A549 (cell line): ENCODE measurements at regions not wholly inside any gene's neighbourhood (a gene's known extent, or its start where the extent isn't known, plus 50 kb on each side); places are given as distances from the start of the nearest gene placed in this dataset.

Source experiments
- CBX8 ChIP-seq: fragments of 200-600 bp; sonication (generic); IDR thresholded peaks from 2 replicates; pipeline ENCODE4 v1.6.1; 2016
- CEBPB ChIP-seq, 2 experiments: fragments of >200 bp in 1 of 2; sonication (Bioruptor Twin) in 1 of 2; formaldehyde crosslinking in 1 of 2; IDR thresholded peaks; 2 replicates each; pipeline ENCODE4 v1.6.1; 2012 to 2016
- CHD4 ChIP-seq: fragments of 200-600 bp; sonication (generic); IDR thresholded peaks from 2 replicates; pipeline ENCODE4 v1.6.1; 2016; ENCODE audit warnings: antibody characterized with exemption, mild to moderate bottlenecking, borderline replicate concordance
- EHMT2 ChIP-seq: fragments of 200-600 bp; sonication (generic); IDR thresholded peaks from 2 replicates; pipeline ENCODE4 v1.6.1; 2016; ENCODE audit warnings: antibody characterized with exemption, low read depth, mild to moderate bottlenecking, moderate library complexity
- EP300 ChIP-seq, 2 experiments: fragments of >200 bp; sonication (Bioruptor Twin); formaldehyde crosslinking; IDR thresholded peaks; 2 replicates in 1 of 2; 3 replicates in 1 of 2; pipeline ENCODE4 v1.6.1; 2016 to 2017
- HDAC2 ChIP-seq: fragments of 200-600 bp; sonication (generic); IDR thresholded peaks from 2 replicates; pipeline ENCODE4 v1.6.1; 2016
- HOXA7 ChIP-seq: fragments of 250-450 bp; sonication (Bioruptor Pico); IDR thresholded peaks from 2 replicates; pipeline ENCODE4 v1.5.0; 2020; ENCODE audit warnings: mild to moderate bottlenecking, moderate library complexity
- MAFK ChIP-seq: fragments of 450-650 bp; IDR thresholded peaks from 2 replicates; pipeline ENCODE4 v1.6.1; 2014; ENCODE audit not compliant: partially characterized antibody
- RFX5 ChIP-seq: fragments of 450-650 bp; IDR thresholded peaks from 2 replicates; pipeline ENCODE4 v1.7.1; 2014; ENCODE audit warnings: antibody characterized with exemption, mild to moderate bottlenecking, moderate library complexity
- TF ChIP-seq, protein P1 (sequence below): fragments of >200 bp; sonication (Bioruptor Twin); formaldehyde crosslinking; IDR thresholded peaks from 3 replicates; pipeline ENCODE4 v1.5.1; 2016
- TF ChIP-seq, protein P2 (sequence below): fragments of 200-600 bp; sonication (generic); IDR thresholded peaks from 2 replicates; pipeline ENCODE4 v1.6.1; 2016; ENCODE audit warnings: antibody characterized with exemption, mild to moderate bottlenecking, moderate library complexity
- TF ChIP-seq, protein P3 (sequence below): IDR thresholded peaks from 2 replicates; pipeline ENCODE4 v1.6.1; 2012
- TF ChIP-seq, protein P4 (sequence below): IDR thresholded peaks from 2 replicates; pipeline ENCODE4 v1.6.1; 2012

DNA sequence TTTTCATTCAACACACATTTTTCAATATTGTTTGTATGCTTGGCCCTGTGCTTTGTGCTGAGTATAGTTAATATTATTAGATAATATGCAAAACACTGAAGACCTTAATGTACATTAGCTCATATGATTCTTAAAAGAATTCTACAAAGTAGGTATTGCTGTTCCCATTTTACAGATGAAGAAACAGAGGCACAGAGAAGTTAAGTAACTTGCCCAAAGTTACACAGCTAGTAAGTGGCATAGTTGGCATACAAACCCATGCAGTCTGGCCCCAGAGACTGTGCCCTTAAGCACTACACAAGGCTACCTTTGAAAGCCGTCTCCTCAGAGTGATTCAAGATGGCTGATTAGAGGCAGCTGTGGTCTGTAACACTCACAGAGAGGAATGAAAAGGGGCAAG is 293.4 kb upstream of the F9 start:
- TF ChIP-seq EHMT2 (no peak), RFX5 (no peak), CHD4 (no peak), HOXA7 (CRISPR knock-in tag) (no peak), HDAC2 (no peak), CEBPB (IDR thresholded peaks at IDR 0.05) (no peak), MAFK (no peak), CBX8 (no peak), EP300 (IDR thresholded peaks at IDR 0.05) (no peak)
- TF ChIP-seq, protein P1, sequence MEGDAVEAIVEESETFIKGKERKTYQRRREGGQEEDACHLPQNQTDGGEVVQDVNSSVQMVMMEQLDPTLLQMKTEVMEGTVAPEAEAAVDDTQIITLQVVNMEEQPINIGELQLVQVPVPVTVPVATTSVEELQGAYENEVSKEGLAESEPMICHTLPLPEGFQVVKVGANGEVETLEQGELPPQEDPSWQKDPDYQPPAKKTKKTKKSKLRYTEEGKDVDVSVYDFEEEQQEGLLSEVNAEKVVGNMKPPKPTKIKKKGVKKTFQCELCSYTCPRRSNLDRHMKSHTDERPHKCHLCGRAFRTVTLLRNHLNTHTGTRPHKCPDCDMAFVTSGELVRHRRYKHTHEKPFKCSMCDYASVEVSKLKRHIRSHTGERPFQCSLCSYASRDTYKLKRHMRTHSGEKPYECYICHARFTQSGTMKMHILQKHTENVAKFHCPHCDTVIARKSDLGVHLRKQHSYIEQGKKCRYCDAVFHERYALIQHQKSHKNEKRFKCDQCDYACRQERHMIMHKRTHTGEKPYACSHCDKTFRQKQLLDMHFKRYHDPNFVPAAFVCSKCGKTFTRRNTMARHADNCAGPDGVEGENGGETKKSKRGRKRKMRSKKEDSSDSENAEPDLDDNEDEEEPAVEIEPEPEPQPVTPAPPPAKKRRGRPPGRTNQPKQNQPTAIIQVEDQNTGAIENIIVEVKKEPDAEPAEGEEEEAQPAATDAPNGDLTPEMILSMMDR: no peak
- TF ChIP-seq, protein P2, sequence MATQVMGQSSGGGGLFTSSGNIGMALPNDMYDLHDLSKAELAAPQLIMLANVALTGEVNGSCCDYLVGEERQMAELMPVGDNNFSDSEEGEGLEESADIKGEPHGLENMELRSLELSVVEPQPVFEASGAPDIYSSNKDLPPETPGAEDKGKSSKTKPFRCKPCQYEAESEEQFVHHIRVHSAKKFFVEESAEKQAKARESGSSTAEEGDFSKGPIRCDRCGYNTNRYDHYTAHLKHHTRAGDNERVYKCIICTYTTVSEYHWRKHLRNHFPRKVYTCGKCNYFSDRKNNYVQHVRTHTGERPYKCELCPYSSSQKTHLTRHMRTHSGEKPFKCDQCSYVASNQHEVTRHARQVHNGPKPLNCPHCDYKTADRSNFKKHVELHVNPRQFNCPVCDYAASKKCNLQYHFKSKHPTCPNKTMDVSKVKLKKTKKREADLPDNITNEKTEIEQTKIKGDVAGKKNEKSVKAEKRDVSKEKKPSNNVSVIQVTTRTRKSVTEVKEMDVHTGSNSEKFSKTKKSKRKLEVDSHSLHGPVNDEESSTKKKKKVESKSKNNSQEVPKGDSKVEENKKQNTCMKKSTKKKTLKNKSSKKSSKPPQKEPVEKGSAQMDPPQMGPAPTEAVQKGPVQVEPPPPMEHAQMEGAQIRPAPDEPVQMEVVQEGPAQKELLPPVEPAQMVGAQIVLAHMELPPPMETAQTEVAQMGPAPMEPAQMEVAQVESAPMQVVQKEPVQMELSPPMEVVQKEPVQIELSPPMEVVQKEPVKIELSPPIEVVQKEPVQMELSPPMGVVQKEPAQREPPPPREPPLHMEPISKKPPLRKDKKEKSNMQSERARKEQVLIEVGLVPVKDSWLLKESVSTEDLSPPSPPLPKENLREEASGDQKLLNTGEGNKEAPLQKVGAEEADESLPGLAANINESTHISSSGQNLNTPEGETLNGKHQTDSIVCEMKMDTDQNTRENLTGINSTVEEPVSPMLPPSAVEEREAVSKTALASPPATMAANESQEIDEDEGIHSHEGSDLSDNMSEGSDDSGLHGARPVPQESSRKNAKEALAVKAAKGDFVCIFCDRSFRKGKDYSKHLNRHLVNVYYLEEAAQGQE: no peak
- TF ChIP-seq, protein P3, sequence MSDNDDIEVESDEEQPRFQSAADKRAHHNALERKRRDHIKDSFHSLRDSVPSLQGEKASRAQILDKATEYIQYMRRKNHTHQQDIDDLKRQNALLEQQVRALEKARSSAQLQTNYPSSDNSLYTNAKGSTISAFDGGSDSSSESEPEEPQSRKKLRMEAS: no peak
- TF ChIP-seq, protein P4, sequence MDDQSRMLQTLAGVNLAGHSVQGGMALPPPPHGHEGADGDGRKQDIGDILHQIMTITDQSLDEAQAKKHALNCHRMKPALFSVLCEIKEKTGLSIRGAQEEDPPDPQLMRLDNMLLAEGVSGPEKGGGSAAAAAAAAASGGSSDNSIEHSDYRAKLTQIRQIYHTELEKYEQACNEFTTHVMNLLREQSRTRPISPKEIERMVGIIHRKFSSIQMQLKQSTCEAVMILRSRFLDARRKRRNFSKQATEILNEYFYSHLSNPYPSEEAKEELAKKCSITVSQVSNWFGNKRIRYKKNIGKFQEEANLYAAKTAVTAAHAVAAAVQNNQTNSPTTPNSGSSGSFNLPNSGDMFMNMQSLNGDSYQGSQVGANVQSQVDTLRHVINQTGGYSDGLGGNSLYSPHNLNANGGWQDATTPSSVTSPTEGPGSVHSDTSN: no peak
